ENCODE measurements at regions not wholly inside any gene's neighbourhood (a gene's known extent, or its start where the extent isn't known, plus 50 kb on each side); places are given as distances from the start of the nearest gene placed in this dataset.

DNA sequence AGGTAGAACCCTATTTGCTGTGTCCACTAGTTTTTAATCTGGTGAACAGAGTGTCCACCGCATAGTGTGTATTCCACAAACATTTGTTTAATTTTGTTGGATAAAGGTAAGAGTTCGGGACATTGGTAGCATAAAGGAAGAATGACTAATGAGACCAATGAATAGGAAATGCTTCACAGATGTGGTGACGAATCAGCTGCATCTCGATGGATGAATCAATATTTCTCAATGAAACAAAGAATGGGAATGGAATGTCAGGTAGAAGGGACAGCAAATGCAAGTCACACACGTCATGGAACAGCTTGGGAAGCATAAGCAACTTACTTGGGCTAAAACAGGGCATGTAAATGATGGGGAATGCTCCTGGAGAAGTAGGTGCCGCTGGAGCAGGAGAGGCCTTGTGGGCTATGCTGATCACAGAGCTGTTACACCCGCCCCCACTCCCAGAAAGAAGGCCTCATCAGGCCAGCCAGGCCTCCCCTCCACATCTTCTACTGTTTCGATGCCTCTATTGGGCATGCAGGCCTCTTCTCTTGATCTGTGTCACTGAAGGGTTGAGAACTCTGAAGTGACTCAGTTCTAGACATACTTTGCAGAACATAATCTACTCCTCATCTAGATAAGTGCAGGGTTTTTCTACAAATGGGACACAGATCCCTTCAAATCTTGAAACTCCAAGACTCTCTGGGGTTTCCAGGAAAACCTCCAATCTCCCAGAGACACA lies 120.0 kb upstream of the GADL1 start:
- peak overlapping the region; percentile 18 for H3K4me2 ChIP-seq (ENCODE audit: low read length)
- DNase-seq (ENCODE audit: low read depth) (peak; percentile 70), FAIRE-seq (no peak)
- H3K27me3 ChIP-seq (ENCODE audit: insufficient read depth, low read length) = no peaks in the 10 kb centered on the region
- TF ChIP-seq, protein P1, sequence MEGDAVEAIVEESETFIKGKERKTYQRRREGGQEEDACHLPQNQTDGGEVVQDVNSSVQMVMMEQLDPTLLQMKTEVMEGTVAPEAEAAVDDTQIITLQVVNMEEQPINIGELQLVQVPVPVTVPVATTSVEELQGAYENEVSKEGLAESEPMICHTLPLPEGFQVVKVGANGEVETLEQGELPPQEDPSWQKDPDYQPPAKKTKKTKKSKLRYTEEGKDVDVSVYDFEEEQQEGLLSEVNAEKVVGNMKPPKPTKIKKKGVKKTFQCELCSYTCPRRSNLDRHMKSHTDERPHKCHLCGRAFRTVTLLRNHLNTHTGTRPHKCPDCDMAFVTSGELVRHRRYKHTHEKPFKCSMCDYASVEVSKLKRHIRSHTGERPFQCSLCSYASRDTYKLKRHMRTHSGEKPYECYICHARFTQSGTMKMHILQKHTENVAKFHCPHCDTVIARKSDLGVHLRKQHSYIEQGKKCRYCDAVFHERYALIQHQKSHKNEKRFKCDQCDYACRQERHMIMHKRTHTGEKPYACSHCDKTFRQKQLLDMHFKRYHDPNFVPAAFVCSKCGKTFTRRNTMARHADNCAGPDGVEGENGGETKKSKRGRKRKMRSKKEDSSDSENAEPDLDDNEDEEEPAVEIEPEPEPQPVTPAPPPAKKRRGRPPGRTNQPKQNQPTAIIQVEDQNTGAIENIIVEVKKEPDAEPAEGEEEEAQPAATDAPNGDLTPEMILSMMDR (IDR thresholded peaks at IDR 0.05; ENCODE audit: insufficient read depth, low read depth, low read length) = no peak
- no peak for TF ChIP-seq EZH2 (IDR thresholded peaks at IDR 0.05; ENCODE audit: insufficient read depth, low read length)
- no peak overlapping the region for H2AFZ ChIP-seq (ENCODE audit: low read depth, low read length)
- H3K36me3 ChIP-seq (ENCODE audit: insufficient read depth, low read length) = no peaks in the 10 kb centered on the region
- no peak overlapping the region for H3K4me3 ChIP-seq (ENCODE audit: insufficient read depth, low read depth, low read length)
- H3K9me3 Mint-ChIP-seq (ENCODE audit: unreplicated experiment) = peaks cover 9% of the 10 kb centered on the region
- H3K27ac ChIP-seq (ENCODE audit: low read depth, low read length) = peak overlapping the region; percentile 41
- H3K4me1 Mint-ChIP-seq (ENCODE audit: low read depth, unreplicated experiment) = peaks cover 18% of the 10 kb centered on the region
- no peaks in the 10 kb centered on the region for H4K20me1 ChIP-seq (ENCODE audit: insufficient read depth, low read length)
- no peak overlapping the region for H3K9ac ChIP-seq (ENCODE audit: low read length)
- peaks cover 20% of the 10 kb centered on the region for H3K4me1 ChIP-seq (ENCODE audit: insufficient read depth, low read length)
- no peak overlapping the region for H3K4me3 Mint-ChIP-seq (ENCODE audit: unreplicated experiment)
- no peaks in the 10 kb centered on the region for H3K79me2 ChIP-seq (ENCODE audit: insufficient read depth, low read length)
- no peaks in the 10 kb centered on the region for H3K9me3 ChIP-seq (ENCODE audit: insufficient read depth, low read depth, low read length)
- H3K27me3 Mint-ChIP-seq (ENCODE audit: low read depth, unreplicated experiment) = peaks cover 4% of the 10 kb centered on the region
- no peaks in the 10 kb centered on the region for H3K36me3 Mint-ChIP-seq (ENCODE audit: low read depth, unreplicated experiment)
- H3K27ac Mint-ChIP-seq (ENCODE audit: unreplicated experiment) = no peak overlapping the region

DNA sequence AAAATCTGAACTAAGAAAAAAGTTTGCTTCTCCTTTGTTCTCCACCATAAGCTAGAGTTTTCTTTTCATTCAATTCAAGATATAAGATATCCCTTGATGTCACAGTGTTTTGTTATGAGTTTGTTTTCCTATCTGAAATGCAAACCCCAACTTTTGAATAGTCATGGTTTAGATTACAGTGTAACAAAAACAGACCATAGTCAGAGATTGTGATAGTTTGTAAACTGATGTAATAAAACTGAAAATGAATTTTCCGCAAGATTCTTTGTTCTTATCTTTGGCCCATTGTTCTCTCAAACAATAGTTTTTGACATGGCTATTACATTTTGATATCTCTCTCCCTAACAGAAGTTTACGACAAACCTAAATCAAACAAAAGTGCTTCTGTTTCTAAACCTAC lies 121.7 kb upstream of the GADL1 start:
- H3K27ac Mint-ChIP-seq (ENCODE audit: unreplicated experiment) = no peak overlapping the region
- TF ChIP-seq EZH2 (IDR thresholded peaks at IDR 0.05; ENCODE audit: insufficient read depth, low read length) = no peak
- TF ChIP-seq, protein P1 (IDR thresholded peaks at IDR 0.05; ENCODE audit: insufficient read depth, low read depth, low read length) = no peak

DNA sequence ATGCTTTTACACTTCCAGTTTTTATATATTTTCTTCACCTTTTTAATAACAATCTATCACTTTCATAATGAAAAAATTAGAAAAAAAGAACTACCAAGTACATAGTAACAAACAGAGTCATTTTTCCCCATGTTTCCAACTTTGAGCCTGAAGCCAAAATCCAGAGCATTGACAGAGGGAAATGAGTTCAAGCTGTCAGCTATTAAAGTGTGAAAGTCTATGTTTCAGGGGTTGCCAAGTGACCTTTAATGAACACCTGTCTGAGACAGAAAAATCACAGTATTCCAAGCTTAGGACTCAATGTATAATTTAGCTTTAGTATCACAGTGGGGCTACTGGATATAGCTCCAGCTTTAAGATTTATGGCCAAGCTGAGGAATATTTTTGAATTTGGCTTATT lies 128.3 kb upstream of the GADL1 start:
- no peaks in the 10 kb centered on the region for H3K27me3 ChIP-seq (ENCODE audit: insufficient read depth, low read length)
- no peak overlapping the region for H3K4me3 ChIP-seq (ENCODE audit: insufficient read depth, low read depth, low read length)
- H2AFZ ChIP-seq (ENCODE audit: low read depth, low read length) = no peak overlapping the region
- Mint-ChIP-seq H3K4me3 (ENCODE audit: unreplicated experiment) (no peak overlapping the region), H3K36me3 (ENCODE audit: low read depth, unreplicated experiment) (no peaks in the 10 kb centered on the region), H3K27me3 (ENCODE audit: low read depth, unreplicated experiment) (peaks cover 4% of the 10 kb centered on the region), H3K4me1 (ENCODE audit: low read depth, unreplicated experiment) (no peaks in the 10 kb centered on the region), H3K9me3 (ENCODE audit: unreplicated experiment) (peaks cover 6% of the 10 kb centered on the region), H3K27ac (ENCODE audit: unreplicated experiment) (no peak overlapping the region)
- no peaks in the 10 kb centered on the region for H3K36me3 ChIP-seq (ENCODE audit: insufficient read depth, low read length)
- H3K79me2 ChIP-seq (ENCODE audit: insufficient read depth, low read length) = no peaks in the 10 kb centered on the region
- H4K20me1 ChIP-seq (ENCODE audit: insufficient read depth, low read length) = no peaks in the 10 kb centered on the region
- H3K4me2 ChIP-seq (ENCODE audit: low read length) = no peak overlapping the region
- no peak overlapping the region for H3K27ac ChIP-seq (ENCODE audit: low read depth, low read length)
- H3K9ac ChIP-seq (ENCODE audit: low read length) = no peak overlapping the region
- no peak for TF ChIP-seq EZH2 (IDR thresholded peaks at IDR 0.05; ENCODE audit: insufficient read depth, low read length)
- TF ChIP-seq, protein P1 (IDR thresholded peaks at IDR 0.05; ENCODE audit: insufficient read depth, low read depth, low read length) = no peak
- no peaks in the 10 kb centered on the region for H3K4me1 ChIP-seq (ENCODE audit: insufficient read depth, low read length)
- no peak for FAIRE-seq
- no peak for DNase-seq (ENCODE audit: low read depth)
- no peaks in the 10 kb centered on the region for H3K9me3 ChIP-seq (ENCODE audit: insufficient read depth, low read depth, low read length)

More for the DNA sequence above, 121.7 kb upstream of the GADL1 start:
- Mint-ChIP-seq H3K4me1 (ENCODE audit: low read depth, unreplicated experiment) (peaks cover 7% of the 10 kb centered on the region), H3K36me3 (ENCODE audit: low read depth, unreplicated experiment) (no peaks in the 10 kb centered on the region), H3K9me3 (ENCODE audit: unreplicated experiment) (peaks cover 9% of the 10 kb centered on the region), H3K27me3 (ENCODE audit: low read depth, unreplicated experiment) (peaks cover 6% of the 10 kb centered on the region), H3K4me3 (ENCODE audit: unreplicated experiment) (no peak overlapping the region)
- Histone ChIP-seq H3K9me3 (ENCODE audit: insufficient read depth, low read depth, low read length) (no peaks in the 10 kb centered on the region), H4K20me1 (ENCODE audit: insufficient read depth, low read length) (no peaks in the 10 kb centered on the region), H3K79me2 (ENCODE audit: insufficient read depth, low read length) (no peaks in the 10 kb centered on the region), H3K36me3 (ENCODE audit: insufficient read depth, low read length) (no peaks in the 10 kb centered on the region), H3K4me3 (ENCODE audit: insufficient read depth, low read depth, low read length) (no peak overlapping the region), H2AFZ (ENCODE audit: low read depth, low read length) (no peak overlapping the region), H3K4me2 (ENCODE audit: low read length) (no peak overlapping the region), H3K9ac (ENCODE audit: low read length) (no peak overlapping the region), H3K4me1 (ENCODE audit: insufficient read depth, low read length) (peaks cover 6% of the 10 kb centered on the region), H3K27me3 (ENCODE audit: insufficient read depth, low read length) (no peaks in the 10 kb centered on the region), H3K27ac (ENCODE audit: low read depth, low read length) (no peak overlapping the region)
- no peak for DNase-seq (ENCODE audit: low read depth)
- FAIRE-seq = peak; percentile 39
